KOPT-K1 (cell line): ENCODE measurements at regions not wholly inside any gene's neighbourhood (a gene's known extent, or its start where the extent isn't known, plus 50 kb on each side); places are given as distances from the start of the nearest gene placed in this dataset.

Experiments
- H3K27ac ChIP-seq: fragments of 200-600 bp; sonication (generic); 2 replicates; pipeline ENCODE4 v1.5.1; 2016; ENCODE audit warnings: antibody characterized with exemption, mild to moderate bottlenecking, low read depth, low read length; ENCODE audit not compliant: poor library complexity, severe bottlenecking
- H3K36me3 ChIP-seq: fragments of 200-600 bp; sonication (generic); 2 replicates; pipeline ENCODE4 v1.5.1; 2017; ENCODE audit warnings: antibody characterized with exemption, mild to moderate bottlenecking, low read length, moderate library complexity; ENCODE audit not compliant: insufficient read depth
- H3K9me3 ChIP-seq: fragments of 200-600 bp; sonication (generic); 2 replicates; pipeline ENCODE4 v1.5.1; 2017; ENCODE audit warnings: antibody characterized with exemption, low read length, mild to moderate bottlenecking; ENCODE audit not compliant: insufficient read depth, poor library complexity, severe bottlenecking

- H3K9me3 ChIP-seq: no peaks in the 10 kb centered on the region
Observed at GRCh38 chr3:72048873-72049272, 263.9 kb upstream of the PROK2 start.

DNA sequence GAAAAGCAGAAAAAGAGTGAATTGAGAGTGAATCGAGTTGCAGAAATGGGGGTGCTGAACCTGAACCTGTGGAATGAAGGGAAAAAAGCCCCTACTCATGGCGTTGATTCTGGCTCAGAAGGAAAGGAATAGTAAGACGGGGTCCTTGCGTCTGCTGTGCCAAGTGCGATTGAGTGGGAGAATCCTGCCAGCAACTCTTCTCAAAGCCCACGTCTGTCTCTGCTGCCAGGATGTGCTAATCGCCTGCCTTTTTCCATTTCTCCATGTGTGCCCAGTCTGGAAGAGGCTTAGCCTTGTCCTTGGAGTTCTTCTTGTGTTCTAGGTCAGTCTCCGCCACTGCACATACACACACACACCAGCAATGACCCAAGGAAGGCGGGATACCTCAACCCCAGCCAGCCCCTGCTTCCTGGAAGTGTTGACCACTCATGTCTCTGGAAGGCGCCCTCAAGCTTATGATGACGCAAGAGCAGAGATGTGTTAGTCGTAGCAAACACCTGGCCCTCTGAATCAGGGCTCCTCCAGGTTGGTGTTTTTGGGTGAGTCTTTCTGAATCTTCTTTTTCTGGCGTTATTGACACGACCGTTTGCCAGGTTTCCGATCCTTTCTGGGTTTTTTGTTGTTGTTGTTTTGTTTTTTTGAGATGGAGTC lies 262.4 kb upstream of the PROK2 start:
- Histone ChIP-seq H3K36me3 (no peaks in the 10 kb centered on the region), H3K27ac (no peak overlapping the region), H3K9me3 (no peaks in the 10 kb centered on the region)

More at GRCh38 chr3:72048873-72049272, 263.9 kb upstream of the PROK2 start:
- H3K36me3 ChIP-seq: no peaks in the 10 kb centered on the region
- H3K27ac ChIP-seq: no peak overlapping the region

DNA sequence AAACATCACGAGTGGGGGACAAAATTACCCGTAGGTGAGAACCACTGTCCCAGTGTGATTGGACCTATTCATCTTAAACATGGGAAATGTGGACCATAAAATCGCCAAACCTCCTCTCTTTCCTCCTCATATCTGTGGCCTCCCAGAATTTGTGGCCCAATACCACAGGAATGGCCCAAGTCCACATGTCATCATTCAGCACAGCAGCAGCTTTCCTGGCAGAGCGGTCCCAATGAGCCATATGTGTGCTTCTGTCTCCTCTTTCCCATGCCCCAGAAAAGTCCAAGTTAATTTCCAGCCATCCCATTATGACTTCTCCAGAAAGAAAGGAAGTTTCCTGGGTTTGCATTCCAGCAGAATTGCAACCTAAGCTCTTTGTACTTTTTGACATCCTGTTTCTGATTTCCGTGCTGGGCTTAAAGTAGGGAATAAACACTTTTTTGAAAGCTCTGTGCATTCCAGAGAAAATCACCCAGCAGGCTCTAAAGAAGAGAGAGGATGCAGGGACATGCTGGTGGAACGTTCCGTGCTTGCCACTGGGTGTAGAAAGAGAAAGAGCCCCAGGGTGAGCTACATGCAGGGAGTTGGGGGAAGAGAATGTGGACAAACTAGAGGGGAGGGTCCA lies 259.4 kb upstream of the PROK2 start:
- no peaks in the 10 kb centered on the region for H3K9me3 ChIP-seq
- no peaks in the 10 kb centered on the region for H3K36me3 ChIP-seq
- no peak overlapping the region for H3K27ac ChIP-seq

- H3K9me3 ChIP-seq: no peaks in the 10 kb centered on the region
- H3K27ac ChIP-seq: no peak overlapping the region
- no peaks in the 10 kb centered on the region for H3K36me3 ChIP-seq
Observed at GRCh38 chr3:72043204-72044133, 258.5 kb upstream of the PROK2 start.

- Histone ChIP-seq H3K9me3 (no peaks in the 10 kb centered on the region), H3K36me3 (no peaks in the 10 kb centered on the region), H3K27ac (no peak overlapping the region)
Observed at GRCh38 chr3:72042397-72043203, 257.7 kb upstream of the PROK2 start.

- H3K9me3 ChIP-seq: no peaks in the 10 kb centered on the region
- H3K27ac ChIP-seq: no peak overlapping the region
- H3K36me3 ChIP-seq: no peaks in the 10 kb centered on the region
Observed at GRCh38 chr3:72041511-72041910, 256.6 kb upstream of the PROK2 start.

- H3K36me3 ChIP-seq: no peaks in the 10 kb centered on the region
- no peak overlapping the region for H3K27ac ChIP-seq
- H3K9me3 ChIP-seq: no peaks in the 10 kb centered on the region
Observed at GRCh38 chr3:72041076-72041475, 256.1 kb upstream of the PROK2 start.

- Histone ChIP-seq H3K36me3 (no peaks in the 10 kb centered on the region), H3K27ac (no peak overlapping the region), H3K9me3 (no peaks in the 10 kb centered on the region)
Observed at GRCh38 chr3:72039677-72040076, 254.7 kb upstream of the PROK2 start.

DNA sequence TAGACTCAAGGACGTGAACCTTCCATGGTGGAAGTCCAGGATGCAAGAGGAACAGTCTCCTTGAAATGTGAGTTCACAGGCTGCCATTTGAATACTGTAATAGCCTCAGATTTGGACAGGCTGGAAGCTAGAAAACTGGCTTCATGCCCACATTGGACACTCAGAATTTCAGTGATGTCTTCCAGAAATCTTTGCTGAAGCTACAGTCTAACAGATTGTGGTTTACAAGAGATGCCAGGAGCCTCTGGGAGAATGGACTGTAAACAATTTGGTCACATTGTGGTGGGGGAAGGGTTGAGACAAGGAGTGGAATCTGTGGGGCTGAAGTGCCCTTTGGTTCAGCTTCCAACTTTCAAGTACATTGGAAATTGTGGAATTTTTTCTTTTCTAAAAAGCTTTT lies 252.0 kb upstream of the PROK2 start:
- H3K36me3 ChIP-seq: no peaks in the 10 kb centered on the region
- H3K27ac ChIP-seq: no peak overlapping the region
- no peaks in the 10 kb centered on the region for H3K9me3 ChIP-seq

- Histone ChIP-seq H3K27ac (no peak overlapping the region), H3K9me3 (no peaks in the 10 kb centered on the region), H3K36me3 (no peaks in the 10 kb centered on the region)
Observed at GRCh38 chr3:72035606-72036005, 250.7 kb upstream of the PROK2 start.

DNA sequence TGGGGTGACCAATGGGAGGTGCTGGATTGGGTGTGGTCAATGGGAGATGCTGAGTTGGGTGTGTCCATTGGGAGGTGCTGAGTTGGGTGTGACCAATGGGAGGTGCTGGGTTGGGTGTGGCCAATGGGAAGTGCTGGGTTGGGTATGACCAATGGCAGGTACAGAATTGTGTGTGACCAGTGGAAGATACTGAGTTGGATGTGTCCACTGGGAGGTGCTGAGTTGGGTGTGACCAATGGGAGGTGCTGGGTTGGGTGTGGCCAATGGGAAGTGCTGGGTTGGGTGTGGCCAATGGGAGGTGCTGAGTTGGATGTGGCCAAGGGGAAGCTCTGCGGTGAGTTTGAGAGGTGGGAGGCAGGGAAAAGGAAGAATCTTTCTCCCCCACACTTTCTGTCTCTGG lies 250.0 kb upstream of the PROK2 start:
- Histone ChIP-seq H3K36me3 (no peaks in the 10 kb centered on the region), H3K9me3 (no peaks in the 10 kb centered on the region), H3K27ac (no peak overlapping the region)

DNA sequence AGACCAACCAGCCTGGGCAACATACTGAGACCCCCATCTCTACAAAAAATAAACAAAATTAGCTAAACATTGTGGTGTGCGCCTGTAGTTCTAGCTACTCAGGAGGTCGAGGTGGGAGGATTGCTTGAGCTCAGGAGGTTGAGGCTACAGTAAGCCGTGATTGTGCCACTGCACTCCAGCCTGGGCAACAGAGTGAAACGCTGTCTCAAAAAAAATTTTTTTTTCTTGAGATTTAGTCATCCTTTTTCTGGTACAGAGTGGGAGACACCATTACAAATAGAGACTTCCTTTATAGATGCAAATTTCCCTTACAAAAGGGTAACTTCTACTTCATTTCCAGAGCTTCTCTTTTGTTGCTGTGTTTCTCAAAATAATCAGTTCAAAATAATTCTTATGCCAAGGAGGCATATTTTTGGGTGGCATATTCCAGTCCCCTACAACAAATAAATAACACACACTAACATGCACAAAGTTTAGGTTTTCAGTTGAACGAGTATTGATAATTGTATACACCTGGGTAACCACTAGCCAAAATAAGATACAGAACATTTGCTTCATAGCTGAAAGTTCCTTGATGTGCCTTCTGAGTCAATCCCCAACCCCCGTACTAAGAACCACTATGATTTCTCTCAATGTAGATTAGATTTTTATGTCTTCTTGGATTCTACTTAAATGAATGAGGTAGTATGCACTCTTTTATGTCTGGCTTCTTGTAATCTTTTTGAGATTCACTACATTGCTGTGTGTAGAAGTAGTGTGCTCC lies 248.9 kb upstream of the PROK2 start:
- Histone ChIP-seq H3K36me3 (no peaks in the 10 kb centered on the region), H3K27ac (no peak overlapping the region), H3K9me3 (no peaks in the 10 kb centered on the region)

DNA sequence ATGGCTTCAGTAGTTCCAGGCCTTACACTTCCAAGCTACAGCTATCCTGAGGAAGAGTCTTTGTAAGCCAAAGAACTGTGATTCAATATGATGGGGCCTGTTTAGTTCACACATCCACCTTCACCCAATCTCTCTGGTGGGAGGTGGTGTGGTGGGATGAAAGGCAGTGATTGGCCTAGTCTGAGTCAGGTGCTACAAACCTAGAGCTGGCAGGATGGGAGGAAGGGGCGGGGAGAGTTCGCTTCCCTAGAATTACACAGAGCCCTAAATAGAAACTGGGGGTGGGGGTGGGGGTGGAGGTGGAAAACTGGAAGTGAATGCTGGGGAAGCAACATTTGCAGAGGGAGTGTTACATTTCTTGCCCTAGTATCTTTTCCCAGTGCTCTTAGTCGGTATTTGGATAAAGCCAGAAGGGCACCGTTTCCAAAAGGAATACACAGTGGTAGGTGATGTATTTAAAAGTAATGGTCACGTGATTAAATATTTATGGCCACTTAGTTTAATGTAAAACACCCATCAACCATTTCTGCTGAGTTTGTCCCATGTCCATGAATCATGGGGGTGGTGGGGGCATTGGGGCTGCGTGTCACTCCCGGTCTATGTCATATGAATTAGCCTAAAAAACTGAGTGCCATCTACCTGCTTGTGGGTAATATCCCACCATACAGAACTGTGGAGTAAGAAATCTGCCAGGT lies 247.6 kb upstream of the PROK2 start:
- Histone ChIP-seq H3K27ac (no peak overlapping the region), H3K36me3 (no peaks in the 10 kb centered on the region), H3K9me3 (no peaks in the 10 kb centered on the region)

- Histone ChIP-seq H3K9me3 (no peaks in the 10 kb centered on the region), H3K36me3 (no peaks in the 10 kb centered on the region), H3K27ac (no peak overlapping the region)
Observed at GRCh38 chr3:72031581-72031980, 246.6 kb upstream of the PROK2 start.
